ENCODE measurements at regions not wholly inside any gene's neighbourhood (a gene's known extent, or its start where the extent isn't known, plus 50 kb on each side); places are given as distances from the start of the nearest gene placed in this dataset.

DNA sequence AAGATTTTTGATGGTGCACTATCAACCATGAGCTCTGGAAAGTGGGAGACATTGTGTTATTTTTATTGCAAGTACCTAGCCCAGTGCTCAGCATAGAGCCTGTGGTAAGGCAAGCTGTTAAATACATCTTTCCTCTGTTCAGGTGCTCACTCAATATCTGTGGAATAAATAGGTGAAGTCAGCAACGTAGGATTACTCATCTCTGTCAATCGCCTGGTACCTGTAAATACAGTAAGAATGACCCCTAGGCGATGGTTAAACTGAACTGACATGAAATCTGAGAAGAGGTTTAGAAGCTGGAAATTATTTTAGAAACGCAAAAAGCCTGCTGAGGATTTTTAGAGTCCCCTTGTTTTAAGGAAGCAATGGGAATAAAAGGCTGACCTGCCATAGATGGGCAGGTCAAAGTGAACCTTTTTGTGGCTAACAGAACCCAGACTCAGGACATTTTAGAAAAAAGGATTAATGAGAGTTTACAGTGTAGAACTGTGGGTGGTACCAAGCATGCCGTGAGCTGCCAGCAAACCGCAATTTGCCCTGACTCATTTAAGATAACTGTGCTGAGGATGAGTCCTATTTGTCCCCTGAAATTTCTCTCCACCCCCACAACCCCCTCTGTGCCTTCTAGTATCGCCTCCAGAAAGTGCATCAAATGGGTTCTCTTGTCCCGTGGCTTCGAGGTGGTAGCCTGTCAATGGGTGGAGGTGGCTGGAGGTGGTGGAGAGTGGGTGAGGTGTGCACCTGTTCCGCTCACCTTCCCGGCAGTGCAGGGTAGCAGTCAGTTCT is 375.1 kb downstream of the MED10 start:
- ATAC-seq = no peak
- DNase-seq (ENCODE audit: missing footprints) = no peak
- intact Hi-C loops (cut with DNase I) = no loop called here

DNA sequence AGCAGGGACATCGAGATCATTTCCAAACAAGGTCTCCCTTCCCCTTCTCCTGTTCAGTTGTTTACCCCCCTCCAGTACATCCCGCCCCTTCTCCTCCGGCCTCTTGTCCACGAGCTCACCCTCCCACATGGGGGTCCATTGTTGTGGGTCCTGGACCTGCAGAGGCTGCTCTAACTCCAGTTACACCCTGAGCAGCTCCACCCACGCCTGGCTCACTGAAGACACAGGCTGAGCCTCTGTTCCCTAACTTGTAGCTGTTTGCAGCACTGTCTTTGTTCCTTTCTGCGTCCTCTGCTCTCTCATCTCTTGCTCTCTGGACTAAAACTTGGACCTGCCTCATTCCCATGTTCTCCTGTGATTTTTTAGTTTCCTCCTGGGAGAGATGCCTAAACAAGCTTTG is 377.5 kb downstream of the MED10 start:
- DNase-seq (ENCODE audit: missing footprints) (no peak), ATAC-seq (no peak)
- intact Hi-C loops (cut with DNase I) = no loop called here

DNA sequence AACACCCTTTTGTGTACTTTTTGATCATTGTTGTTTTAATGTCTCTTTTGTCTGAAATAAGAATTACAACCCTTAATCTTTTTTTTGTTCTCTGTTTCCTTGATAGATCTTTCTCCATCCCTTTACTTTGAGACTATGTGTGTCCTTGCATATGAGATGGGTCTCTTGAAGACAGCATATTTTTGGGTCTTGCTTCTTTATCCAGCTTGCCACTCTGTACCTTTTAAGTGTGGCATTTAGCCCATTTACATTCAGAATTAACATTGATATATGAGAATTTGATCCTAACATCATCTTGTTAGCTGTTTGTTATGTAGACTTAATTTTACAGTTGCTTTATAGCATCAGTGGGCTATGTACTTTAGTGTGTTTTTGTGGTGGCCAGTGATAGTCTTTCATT is 382.5 kb downstream of the MED10 start:
- ATAC-seq = no peak
- intact Hi-C loops (cut with DNase I) = no loop called here
- DNase-seq (ENCODE audit: missing footprints) = no peak

DNA sequence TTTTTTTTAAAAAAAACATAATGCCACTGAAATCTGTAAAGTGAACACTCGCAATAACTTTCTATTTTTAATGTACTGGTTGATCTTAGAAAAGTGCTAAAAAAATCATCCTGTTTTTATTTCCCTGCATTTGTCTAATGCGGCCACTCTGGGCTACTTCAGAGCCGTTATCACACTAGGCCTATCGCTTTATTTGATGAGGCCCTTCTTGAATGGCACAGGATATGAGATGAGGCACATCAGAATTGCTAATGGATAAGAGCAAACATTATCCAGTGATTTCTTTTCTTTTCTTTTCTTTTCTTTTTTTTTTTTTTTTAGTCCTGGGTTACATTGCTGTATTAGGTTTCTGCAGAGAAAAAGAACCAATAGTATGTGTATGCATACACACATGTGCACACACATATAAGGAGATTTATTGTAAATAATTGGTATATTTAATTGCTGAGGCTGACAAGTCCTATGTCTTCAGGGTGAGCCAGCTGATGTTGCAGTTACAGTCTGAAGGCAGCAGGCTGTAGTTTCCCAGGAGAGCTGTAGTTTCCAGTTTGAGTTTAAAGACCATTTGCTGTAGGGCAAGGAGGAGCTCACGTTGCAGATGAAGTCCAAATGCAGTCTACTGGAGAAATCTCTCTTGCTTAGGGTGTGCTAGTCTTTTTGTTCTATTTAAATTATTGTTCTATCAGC is 391.7 kb downstream of the MED10 start:
- DNase-seq (ENCODE audit: missing footprints) (no peak), ATAC-seq (no peak)
- intact Hi-C loops (cut with DNase I) = no loop called here

DNA sequence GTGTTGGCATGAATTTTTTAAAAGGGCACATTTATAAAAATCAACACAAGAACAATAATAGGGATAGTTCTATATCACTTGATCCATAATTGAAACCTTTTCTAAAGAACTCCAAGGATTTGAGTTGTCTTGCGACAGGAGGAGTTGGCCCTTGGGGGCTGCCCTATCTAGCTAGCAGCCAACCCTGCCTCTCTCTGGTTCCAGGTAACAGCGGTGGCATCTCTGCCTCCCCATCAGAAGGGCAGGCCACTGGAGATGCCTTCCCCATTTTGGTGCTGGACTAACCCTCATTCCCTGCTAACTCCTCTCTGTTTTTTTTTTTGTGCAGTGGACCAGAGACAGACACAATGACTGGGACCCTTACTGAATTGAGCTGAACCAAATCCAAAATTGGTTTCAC is 393.0 kb downstream of the MED10 start:
- DNase-seq (ENCODE audit: missing footprints) (no peak), ATAC-seq (no peak)
- intact Hi-C loops (cut with DNase I) = no loop called here

DNA sequence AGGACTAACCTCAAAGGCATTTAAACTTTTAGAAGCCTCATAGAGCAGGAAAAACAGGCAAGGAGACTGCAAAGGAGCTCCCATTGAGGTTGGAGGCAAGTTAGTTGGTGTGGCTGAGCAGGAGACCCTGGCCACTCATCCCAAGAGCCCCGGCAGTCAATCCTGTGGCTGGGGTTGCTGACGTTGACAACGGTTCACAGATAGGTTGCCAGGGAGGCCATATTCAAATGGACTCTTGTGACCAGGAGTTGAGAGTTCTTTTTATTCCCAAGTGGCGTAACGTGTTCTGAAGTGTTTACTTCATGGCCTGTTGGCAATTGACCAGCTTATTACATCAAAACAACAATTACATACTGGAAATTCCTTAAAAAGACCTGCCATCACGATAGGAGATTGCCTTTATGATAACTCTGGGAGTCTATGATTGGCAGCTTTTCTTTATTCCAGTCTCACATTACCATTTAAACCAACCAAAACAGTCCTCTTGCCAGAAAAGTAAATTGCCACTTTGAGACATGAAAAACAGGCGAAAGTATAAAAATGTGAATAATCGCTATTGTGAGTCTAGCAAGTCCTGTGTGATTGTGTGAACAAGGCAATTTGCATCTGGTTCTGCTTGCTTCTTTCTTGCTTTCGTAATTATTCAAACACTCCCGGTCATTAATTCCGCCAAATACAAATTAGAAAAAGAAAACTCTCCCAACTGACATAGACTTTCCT is 394.9 kb downstream of the MED10 start:
- no peak for DNase-seq (ENCODE audit: missing footprints)
- no peak for ATAC-seq
- intact Hi-C loops (cut with DNase I) = no loop called here

GRCh38 chr5:5981562-5981961 is 396.8 kb downstream of the MED10 start:
- ATAC-seq = no peak
- intact Hi-C loops (cut with DNase I) = no loop called here
- DNase-seq (ENCODE audit: missing footprints) = no peak

DNA sequence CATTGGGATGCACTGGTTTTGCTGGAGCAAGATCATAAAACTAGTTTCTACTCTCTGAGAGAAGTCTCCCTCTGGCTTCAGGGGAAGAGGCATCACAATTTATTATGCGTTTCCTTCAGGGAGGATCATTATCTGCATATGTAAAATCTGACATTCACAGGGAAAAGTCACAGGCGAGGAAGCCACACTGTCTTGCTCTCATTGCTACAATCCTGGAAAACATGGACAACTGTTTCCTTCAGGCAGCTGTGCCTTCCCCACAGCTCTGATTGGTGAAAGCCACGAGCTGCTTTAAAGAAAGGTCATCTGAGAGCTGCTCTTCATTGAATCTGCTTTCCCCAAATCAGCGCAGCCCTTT is 397.8 kb downstream of the MED10 start:
- intact Hi-C loops (cut with DNase I) = no loop called here
- no peak for ATAC-seq
- no peak for DNase-seq (ENCODE audit: missing footprints)

DNA sequence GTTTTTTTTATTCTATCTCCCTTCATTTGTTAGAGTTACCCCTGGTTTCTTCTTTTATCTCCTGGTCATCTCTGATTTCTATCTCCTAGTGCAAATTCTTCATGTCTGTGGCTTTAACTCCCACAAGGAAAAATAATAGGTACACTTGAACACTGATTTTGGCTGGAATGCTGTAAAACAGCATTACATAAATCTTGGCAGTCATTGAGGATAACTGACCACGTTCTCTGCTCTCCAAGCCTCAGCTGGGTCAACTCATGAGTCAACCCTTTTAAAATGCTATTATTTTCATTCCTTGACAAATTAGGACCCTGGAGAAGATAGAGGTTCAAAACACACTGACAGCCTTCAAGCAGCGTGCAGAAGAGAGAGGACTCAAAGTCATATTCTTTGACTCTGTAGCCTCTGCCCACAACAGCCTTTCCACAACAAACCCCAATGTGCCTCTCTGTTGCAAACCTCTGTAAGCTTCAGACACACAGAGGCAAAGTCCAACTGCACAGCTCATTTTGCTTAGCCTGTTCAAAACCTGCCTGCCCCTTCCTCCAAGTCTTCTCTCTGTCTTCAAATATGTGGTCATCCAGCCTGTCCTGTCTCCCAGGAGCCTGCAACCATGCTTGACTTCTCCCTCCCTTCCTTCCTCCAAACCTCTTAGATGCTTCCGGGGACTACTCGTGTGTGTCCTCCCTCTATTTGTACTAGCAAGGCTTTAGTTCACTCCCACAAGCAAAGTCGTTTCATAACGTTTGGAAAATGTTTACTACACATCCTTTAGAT is 398.4 kb downstream of the MED10 start:
- ATAC-seq (no peak), DNase-seq (ENCODE audit: missing footprints) (no peak)
- intact Hi-C loops (cut with DNase I) = no loop called here

DNA sequence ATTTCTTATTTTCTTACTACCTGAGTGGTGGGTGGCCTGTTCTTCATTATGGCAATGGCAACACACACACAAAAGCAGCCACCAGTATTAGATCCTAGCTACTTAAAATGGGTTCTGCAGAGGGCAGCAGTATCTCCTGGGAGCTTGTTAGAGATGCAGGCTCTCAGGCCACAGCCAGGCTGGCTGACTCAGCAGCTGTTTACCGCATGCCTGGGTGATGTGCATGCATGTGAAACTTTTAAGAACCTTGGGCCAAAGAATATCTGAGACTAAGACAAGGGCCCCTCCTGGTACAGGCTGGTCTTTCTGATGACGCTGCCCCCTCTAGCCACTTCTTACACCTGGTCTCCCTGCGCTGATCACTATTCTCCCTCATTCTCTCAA is 399.0 kb downstream of the MED10 start:
- no peak for DNase-seq (ENCODE audit: missing footprints)
- intact Hi-C loops (cut with DNase I) = no loop called here
- ATAC-seq = no peak

GRCh38 chr5:5978501-5979376 is 399.6 kb downstream of the MED10 start:
- DNase-seq (ENCODE audit: missing footprints) (no peak), ATAC-seq (no peak)
- intact Hi-C loops (cut with DNase I) = no loop called here

- intact Hi-C loops (cut with DNase I) = no loop called here
- no peak for DNase-seq (ENCODE audit: missing footprints)
Measured at GRCh38 chr5:5971203-5971602, 407.1 kb downstream of the MED10 start.

GRCh38 chr5:5969942-5970483 is 408.3 kb downstream of the MED10 start:
- no peak for DNase-seq (ENCODE audit: missing footprints)
- no peak for ATAC-seq
- intact Hi-C loops (cut with DNase I) = no loop called here

More at GRCh38 chr5:5971203-5971602, 407.1 kb downstream of the MED10 start:
- no peak for ATAC-seq

DNA sequence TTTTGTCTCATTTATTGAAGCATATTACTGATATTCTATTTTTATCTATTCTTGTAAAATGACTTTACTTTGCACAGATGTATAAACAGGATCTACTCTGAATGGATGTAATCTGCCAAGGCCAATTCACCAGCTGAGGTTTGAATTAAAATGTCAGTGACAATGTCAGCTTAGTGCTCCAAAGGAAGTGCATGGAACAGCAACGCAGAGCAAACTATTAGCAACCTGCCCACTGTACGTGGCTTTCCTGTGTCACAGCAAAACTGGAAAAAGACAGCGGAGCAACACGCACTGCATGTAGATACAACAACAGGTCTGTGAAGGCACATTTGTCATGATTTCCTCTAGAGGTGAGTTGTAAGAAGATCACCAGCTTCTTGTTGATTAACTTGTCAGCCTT is 409.4 kb downstream of the MED10 start:
- no peak for ATAC-seq

GRCh38 chr5:5967944-5968343 is 410.4 kb downstream of the MED10 start:
- DNase-seq (ENCODE audit: missing footprints) (no peak), ATAC-seq (no peak)
- intact Hi-C loops (cut with DNase I) = no loop called here

More for the DNA sequence above, 409.4 kb downstream of the MED10 start:
- DNase-seq (ENCODE audit: missing footprints) = no peak
- intact Hi-C loops (cut with DNase I) = no loop called here

- intact Hi-C loops (cut with DNase I) = no loop called here
- DNase-seq (ENCODE audit: missing footprints) = no peak
- ATAC-seq = no peak
Measured at GRCh38 chr5:5967373-5967772, 411.0 kb downstream of the MED10 start.

DNA sequence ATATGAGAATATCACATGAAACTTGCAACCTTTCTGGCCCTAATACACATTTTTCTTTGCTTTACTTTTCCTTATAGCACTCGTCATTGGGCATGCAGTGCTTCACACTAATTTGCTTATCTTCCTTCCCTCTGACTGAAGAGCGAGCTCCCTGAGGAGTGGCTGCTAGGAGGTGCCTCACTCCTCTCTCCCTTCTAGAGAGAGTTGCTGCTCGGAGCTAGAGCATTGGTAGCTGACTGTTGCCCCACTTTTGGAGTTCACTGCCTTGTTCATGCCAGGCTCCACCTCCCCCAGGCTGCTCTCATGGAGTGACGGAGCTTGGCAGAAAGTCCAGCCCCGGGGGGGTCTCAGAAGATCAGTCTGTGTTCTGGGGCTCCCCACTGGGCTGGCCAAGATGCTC is 413.2 kb downstream of the MED10 start:
- no peak for DNase-seq (ENCODE audit: missing footprints)
- intact Hi-C loops (cut with DNase I) = no loop called here
- ATAC-seq = no peak

- DNase-seq (ENCODE audit: missing footprints) (no peak), ATAC-seq (no peak)
- intact Hi-C loops (cut with DNase I) = no loop called here
Measured at GRCh38 chr5:5964347-5964746, 414.0 kb downstream of the MED10 start.

Data from Right ventricle myocardium inferior (tissue), 1 donor.